K562 (cell line): ENCODE measurements at regions not wholly inside any gene's neighbourhood (a gene's known extent, or its start where the extent isn't known, plus 50 kb on each side); places are given as distances from the start of the nearest gene placed in this dataset.

ENCODE experiments used
- ATAC-seq: fragments of 200-7000 bp; cut with Tn5 transposase; 3 replicates; pipeline ENCODE4 v1.9.1; 2020; ENCODE audit warnings: moderate library complexity
- BruUV-seq: library from RNA; stranded (reverse); fragments of 400-500 nt; replicated peaks from 2 replicates; lab custom pipeline; 2021; lab: Mats Ljungman, UMichigan
- CTCF ChIA-PET: fragments of 300-600 bp; formaldehyde crosslinking; extraction: SDS; loops from one replicate; lab custom pipeline; 2021; ENCODE audit warnings: low intra/inter-chr PET ratio; lab: Yijun Ruan, JAX
- POLR2A ChIA-PET: fragments of 300-600, 350-650 bp; sonication (Branson Sonifier 250); formaldehyde crosslinking; extraction: SDS; loops from one replicate; lab custom pipeline; 2021; ENCODE audit warnings: antibody characterized with exemption, inconsistent platforms; lab: Yijun Ruan, JAX
- DNase-seq, 4 experiments: peaks; one replicate each; pipeline versions ENCODE4 v3.0.0 to v3.0.0-alpha.2; 2011 to 2018; ENCODE audit warnings: low spot score in 3 of 4, mixed read lengths in 3 of 4; ENCODE audit errors: extremely low read depth in 1 of 4
- FAIRE-seq: peaks from 2 replicates; lab custom pipeline; 2011; peaks lifted over from hg19 to GRCh38; lab: Jason Lieb, UNC
- H2AFZ ChIP-seq: 2 replicates; pipeline ENCODE4 v1.6.0; 2011; ENCODE audit warnings: low read depth, low read length, control low read depth, inconsistent platforms
- H3K27ac ChIP-seq: fragments of 200-600 bp; 3 replicates; pipeline ENCODE4 v1.8.0; 2011; ENCODE audit warnings: low read depth, mild to moderate bottlenecking, control low read depth, inconsistent platforms, low read length, moderate library complexity, mixed read lengths; ENCODE audit errors: extremely low read depth
- H3K27me3 ChIP-seq, 2 experiments: fragments of 300-600 bp in 1 of 2; 2 replicates in 1 of 2; 3 replicates in 1 of 2; pipeline versions ENCODE4 v1.6.0 to v1.8.0; 2011; ENCODE audit warnings: inconsistent platforms in 2 of 2, low read length in 2 of 2, mild to moderate bottlenecking in 1 of 2, mixed read lengths in 1 of 2, moderate library complexity in 1 of 2; ENCODE audit not compliant: control insufficient read depth in 2 of 2, insufficient read depth in 2 of 2
- H3K36me3 ChIP-seq: fragments of 300-600 bp; 3 replicates; pipeline ENCODE4 v1.8.0; 2011; ENCODE audit warnings: mild to moderate bottlenecking, low read length, inconsistent platforms; ENCODE audit not compliant: control insufficient read depth, insufficient read depth
- H3K4me1 ChIP-seq, 2 experiments: fragments of 200-600 bp in 1 of 2; replicated peaks in 1 of 2; 2 replicates in 1 of 2; 3 replicates in 1 of 2; pipeline versions ENCODE4 v1.5.1 to v1.8.0; 2011; ENCODE audit warnings: inconsistent platforms in 2 of 2, low read length in 2 of 2, mild to moderate bottlenecking in 1 of 2, mixed read lengths in 1 of 2, moderate library complexity in 1 of 2; ENCODE audit not compliant: control insufficient read depth in 2 of 2, insufficient read depth in 2 of 2
- H3K4me2 ChIP-seq: 2 replicates; pipeline ENCODE4 v1.6.1; 2011; ENCODE audit warnings: low read length, control low read depth, inconsistent platforms, mixed read lengths; ENCODE audit not compliant: insufficient read depth
- H3K4me3 ChIP-seq: fragments of 200-600 bp; sonication (generic), shearing (Covaris generic); 2 replicates; pipeline ENCODE4 v1.5.1; 2016; ENCODE audit warnings: control low read depth, inconsistent platforms
- H3K79me2 ChIP-seq: fragments of 200-600 bp; 3 replicates; pipeline ENCODE4 v1.8.0; 2011; ENCODE audit warnings: low read length, inconsistent platforms; ENCODE audit not compliant: control insufficient read depth, insufficient read depth
- H3K9ac ChIP-seq, 2 experiments: 2 replicates each; pipeline versions ENCODE4 v1.6.0 to v1.6.1; 2011; ENCODE audit warnings: low read depth in 2 of 2, low read length in 2 of 2, control low read depth in 1 of 2, inconsistent platforms in 1 of 2, mild to moderate bottlenecking in 1 of 2, mixed read lengths in 1 of 2; ENCODE audit not compliant: insufficient read depth in 1 of 2
- H3K9me1 ChIP-seq: one replicate; pipeline ENCODE4 v1.6.0; 2011; ENCODE audit warnings: inconsistent platforms, mild to moderate bottlenecking, low read length, moderate library complexity; ENCODE audit not compliant: control insufficient read depth, insufficient read depth
- H3K9me3 ChIP-seq: replicated peaks from 2 replicates; pipeline ENCODE4 v1.5.1; 2011; ENCODE audit warnings: low read depth, low read length, inconsistent platforms; ENCODE audit not compliant: control insufficient read depth, insufficient read depth
- H4K20me1 ChIP-seq: replicated peaks from 2 replicates; pipeline ENCODE4 v1.6.1; 2011; ENCODE audit warnings: low read length, inconsistent platforms, mixed read lengths; ENCODE audit not compliant: control insufficient read depth, insufficient read depth
- BCLAF1 ChIP-seq, 2 experiments: fragments of 450-650 bp in 1 of 2; IDR thresholded peaks; 2 replicates each; pipeline ENCODE4 v1.6.1; 2011 to 2017; ENCODE audit warnings: low read depth in 2 of 2, antibody characterized with exemption in 1 of 2, borderline replicate concordance in 1 of 2, low read length in 1 of 2, mild to moderate bottlenecking in 1 of 2, mixed read lengths in 1 of 2; ENCODE audit not compliant: control insufficient read depth in 1 of 2
- CGGBP1 ChIP-seq: fragments of 250-450 bp; sonication (Bioruptor Pico); IDR thresholded peaks from 2 replicates; pipeline ENCODE4 v1.9.0; 2021; ENCODE audit warnings: mild to moderate bottlenecking
- PHTF2 ChIP-seq: fragments of 250-450 bp; sonication (Bioruptor Pico); IDR thresholded peaks from 2 replicates; pipeline ENCODE4 v1.5.0; 2021; ENCODE audit warnings: mild to moderate bottlenecking
- SMARCA4 ChIP-seq: fragments of 450-650 bp; IDR thresholded peaks from 2 replicates; pipeline ENCODE4 v1.6.1; 2016
- TARDBP ChIP-seq: fragments of 450-650 bp; IDR thresholded peaks from 2 replicates; pipeline ENCODE4 v1.6.1; 2016
- ZNF398 ChIP-seq: fragments of 250-450 bp; sonication (Bioruptor Pico); IDR thresholded peaks from 2 replicates; pipeline ENCODE4 v1.8.0; 2021; ENCODE audit warnings: moderate library complexity, mild to moderate bottlenecking, inconsistent platforms
- WGBS: fragments of 100-300 bp; shearing (Covaris generic); methylation state at CpG from one replicate; pipeline ENCODE4 v1.1.6; 2016; ENCODE audit warnings: low coverage, mixed read lengths; ENCODE audit not compliant: insufficient coverage; ENCODE audit errors: missing lambda C conversion rate; 5-methylcytosine and 5-hydroxymethylcytosine counted together
- in situ Hi-C: fragments of 300-500 bp; cut with MboI; formaldehyde crosslinking; loops from 4 replicates; pipeline ENCODE4 v1.15.0; 2018; ENCODE audit warnings: inconsistent platforms, mixed read lengths
- intact Hi-C: fragments of 100-400 bp; cut with micrococcal nuclease; formaldehyde crosslinking; loops from 2 replicates; pipeline ENCODE4 v1.14.2; 2022

GRCh38 chr4:29927895-29928294 lies 792.3 kb upstream of the PCDH7 start:
- Histone ChIP-seq H3K79me2 (no peaks in the 10 kb centered on the region), H3K27me3 (no peaks in the 10 kb centered on the region), H3K4me2 (no peak overlapping the region), H4K20me1 (no peaks in the 10 kb centered on the region), H3K9me3 (no peaks in the 10 kb centered on the region), H2AFZ (no peak overlapping the region), H3K9me1 (no peaks in the 10 kb centered on the region), H3K36me3 (no peaks in the 10 kb centered on the region), H3K4me3 (no peak overlapping the region), H3K9ac (no peak overlapping the region), H3K4me1 (no peaks in the 10 kb centered on the region), H3K27ac (no peak overlapping the region)
- no TSS peak for BruUV-seq
- POLR2A ChIA-PET = no interaction called here
- DNase-seq = no peak
- in situ Hi-C loops (no loop called here), intact Hi-C loops (no loop called here)
- TF ChIP-seq BCLAF1 (IDR thresholded peaks at IDR 0.05; ENCODE audit: borderline replicate concordance in 1 of 2, control insufficient read depth in 1 of 2, low read depth in 2 of 2, low read length in 1 of 2) = no peak
- TF ChIP-seq ZNF398 (CRISPR knock-in tag) = no peak
- TF ChIP-seq CGGBP1 (CRISPR knock-in tag) = no peak
- TF ChIP-seq SMARCA4 = no peak
- TF ChIP-seq PHTF2 (CRISPR knock-in tag) = no peak
- no peak for TF ChIP-seq TARDBP
- no peak for ATAC-seq
- 2% methylated on average over 2 of the region's 2 CpGs for WGBS
- no peak for FAIRE-seq
- CTCF ChIA-PET = no interaction called here
